ENCODE measurements at regions not wholly inside any gene's neighbourhood (a gene's known extent, or its start where the extent isn't known, plus 50 kb on each side); places are given as distances from the start of the nearest gene placed in this dataset.

- H3K4me2 ChIP-seq (ENCODE audit: extremely low read depth, insufficient read depth, low read length): no peak overlapping the region
- TF ChIP-seq EZH2 (IDR thresholded peaks at IDR 0.05; ENCODE audit: low read length, missing control alignments): no peak
- TF ChIP-seq CTCF (conservative IDR thresholded peaks at IDR 0.05 in 1 of 2, IDR thresholded peaks at IDR 0.05 in 1 of 2; ENCODE audit: low read depth in 1 of 2, low read length in 2 of 2): no peak
- no peak for DNase-seq (ENCODE audit: low read depth in 2 of 2)
- H4K20me1 ChIP-seq (ENCODE audit: control insufficient read depth, extremely low read depth, insufficient read depth, low read length): no peaks in the 10 kb centered on the region
- H3K79me2 ChIP-seq (ENCODE audit: control insufficient read depth, insufficient read depth, low read length): no peaks in the 10 kb centered on the region
- H3K27me3 ChIP-seq (ENCODE audit: control insufficient read depth, insufficient read depth, low read length): no peaks in the 10 kb centered on the region
- no peaks in the 10 kb centered on the region for H3K4me1 ChIP-seq (ENCODE audit: control insufficient read depth, extremely low read depth, insufficient read depth, low read length)
- no peaks in the 10 kb centered on the region for H3K9me3 ChIP-seq (ENCODE audit: control insufficient read depth, insufficient read depth, low read depth, low read length)
- H2AFZ ChIP-seq (ENCODE audit: low read length): no peak overlapping the region
- H3K9ac ChIP-seq (ENCODE audit: insufficient read depth, low read length): no peak overlapping the region
- no peak overlapping the region for H3K4me3 ChIP-seq (replicated peaks in 1 of 4; ENCODE audit: control extremely low read depth in 1 of 4, insufficient read depth in 1 of 4, low read depth in 3 of 4, low read length in 4 of 4)
- H3K27ac ChIP-seq (ENCODE audit: insufficient read depth, low read length): no peak overlapping the region
- no peaks in the 10 kb centered on the region for H3K36me3 ChIP-seq (ENCODE audit: control insufficient read depth, insufficient read depth, low read length)
These were observed 976.9 kb downstream of the NLGN4Y start for GRCh38 chrY:15501181-15501580.

- Histone ChIP-seq H3K4me2 (ENCODE audit: extremely low read depth, insufficient read depth, low read length) (no peak overlapping the region), H3K36me3 (ENCODE audit: control insufficient read depth, insufficient read depth, low read length) (no peaks in the 10 kb centered on the region), H3K9ac (ENCODE audit: insufficient read depth, low read length) (no peak overlapping the region), H3K27ac (ENCODE audit: insufficient read depth, low read length) (no peak overlapping the region), H3K4me3 (replicated peaks in 1 of 4; ENCODE audit: control extremely low read depth in 1 of 4, insufficient read depth in 1 of 4, low read depth in 3 of 4, low read length in 4 of 4) (no peak overlapping the region), H2AFZ (ENCODE audit: low read length) (no peak overlapping the region), H3K79me2 (ENCODE audit: control insufficient read depth, insufficient read depth, low read length) (no peaks in the 10 kb centered on the region), H3K4me1 (ENCODE audit: control insufficient read depth, extremely low read depth, insufficient read depth, low read length) (no peaks in the 10 kb centered on the region), H3K27me3 (ENCODE audit: control insufficient read depth, insufficient read depth, low read length) (no peaks in the 10 kb centered on the region), H3K9me3 (ENCODE audit: control insufficient read depth, insufficient read depth, low read depth, low read length) (no peaks in the 10 kb centered on the region), H4K20me1 (ENCODE audit: control insufficient read depth, extremely low read depth, insufficient read depth, low read length) (no peaks in the 10 kb centered on the region)
- no peak for DNase-seq (ENCODE audit: low read depth in 2 of 2)
- TF ChIP-seq CTCF (conservative IDR thresholded peaks at IDR 0.05 in 1 of 2, IDR thresholded peaks at IDR 0.05 in 1 of 2; ENCODE audit: low read depth in 1 of 2, low read length in 2 of 2) (no peak), EZH2 (IDR thresholded peaks at IDR 0.05; ENCODE audit: low read length, missing control alignments) (no peak)
These were observed 986.0 kb downstream of the NLGN4Y start for GRCh38 chrY:15510288-15510687.

- H3K4me3 ChIP-seq (replicated peaks in 1 of 4; ENCODE audit: control extremely low read depth in 1 of 4, insufficient read depth in 1 of 4, low read depth in 3 of 4, low read length in 4 of 4): no peak overlapping the region
- no peak for DNase-seq (ENCODE audit: low read depth in 2 of 2)
- no peaks in the 10 kb centered on the region for H3K27me3 ChIP-seq (ENCODE audit: control insufficient read depth, insufficient read depth, low read length)
- no peak overlapping the region for H3K9ac ChIP-seq (ENCODE audit: insufficient read depth, low read length)
- no peaks in the 10 kb centered on the region for H3K36me3 ChIP-seq (ENCODE audit: control insufficient read depth, insufficient read depth, low read length)
- no peaks in the 10 kb centered on the region for H3K79me2 ChIP-seq (ENCODE audit: control insufficient read depth, insufficient read depth, low read length)
- TF ChIP-seq CTCF (conservative IDR thresholded peaks at IDR 0.05 in 1 of 2, IDR thresholded peaks at IDR 0.05 in 1 of 2; ENCODE audit: low read depth in 1 of 2, low read length in 2 of 2): no peak
- no peak for TF ChIP-seq EZH2 (IDR thresholded peaks at IDR 0.05; ENCODE audit: low read length, missing control alignments)
- no peak overlapping the region for H3K4me2 ChIP-seq (ENCODE audit: extremely low read depth, insufficient read depth, low read length)
- no peaks in the 10 kb centered on the region for H3K9me3 ChIP-seq (ENCODE audit: control insufficient read depth, insufficient read depth, low read depth, low read length)
- no peaks in the 10 kb centered on the region for H3K4me1 ChIP-seq (ENCODE audit: control insufficient read depth, extremely low read depth, insufficient read depth, low read length)
- no peaks in the 10 kb centered on the region for H4K20me1 ChIP-seq (ENCODE audit: control insufficient read depth, extremely low read depth, insufficient read depth, low read length)
- no peak overlapping the region for H2AFZ ChIP-seq (ENCODE audit: low read length)
- no peak overlapping the region for H3K27ac ChIP-seq (ENCODE audit: insufficient read depth, low read length)
These were observed 986.8 kb downstream of the NLGN4Y start for GRCh38 chrY:15510984-15511650.
